ENCODE measurements at regions not wholly inside any gene's neighbourhood (a gene's known extent, or its start where the extent isn't known, plus 50 kb on each side); places are given as distances from the start of the nearest gene placed in this dataset.

GRCh38 chr7:67678419-67678818, 681.8 kb downstream of the TYW1 start:
- no peak for DNase-seq (ENCODE audit: low spot score)

DNA sequence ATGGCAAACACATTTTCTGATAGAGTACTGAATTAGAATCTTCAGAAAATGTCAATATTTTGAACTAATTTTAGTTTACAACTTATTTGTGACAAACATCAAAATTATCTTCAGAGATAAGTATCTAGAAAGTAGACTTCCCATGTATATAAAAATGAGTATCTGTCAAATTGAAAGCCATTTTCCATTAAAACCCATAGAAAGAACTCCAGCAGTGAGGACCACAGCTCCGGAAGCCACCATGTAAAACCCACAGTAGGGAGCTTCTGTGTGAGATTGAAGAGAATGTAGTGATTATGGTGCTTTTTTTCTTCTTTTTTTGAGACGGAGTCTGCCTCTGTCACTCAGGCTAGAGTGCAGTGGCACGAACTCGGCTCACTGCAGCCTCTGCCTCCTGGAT, 687.0 kb downstream of the TYW1 start:
- no peak for DNase-seq (ENCODE audit: low spot score)

- DNase-seq (ENCODE audit: low spot score): no peak
These were observed 694.1 kb downstream of the TYW1 start for GRCh38 chr7:67690700-67691099.

- DNase-seq (ENCODE audit: low spot score): no peak
These were observed 695.8 kb downstream of the TYW1 start for GRCh38 chr7:67692425-67692824.

- DNase-seq (ENCODE audit: low spot score): no peak
These were observed 699.5 kb downstream of the TYW1 start for GRCh38 chr7:67696124-67696523.

DNA sequence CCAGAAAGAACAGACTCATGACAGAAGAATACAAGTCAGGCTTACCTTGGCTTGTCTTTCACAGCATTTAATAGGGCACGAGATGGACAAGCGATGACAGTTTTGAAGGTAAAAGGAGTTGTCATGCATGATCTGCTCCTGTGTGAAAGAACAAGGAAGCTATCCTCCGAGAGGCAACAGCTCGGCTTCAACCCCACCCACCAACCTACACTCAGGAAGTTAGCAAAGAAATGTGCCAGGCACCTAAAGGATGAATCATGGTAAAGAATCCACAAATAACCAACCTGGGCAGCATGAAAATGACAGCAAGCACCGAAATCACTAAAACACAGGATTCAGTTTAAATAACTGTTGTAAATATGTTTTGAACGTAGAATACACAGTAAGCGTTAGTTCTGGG, 700.2 kb downstream of the TYW1 start:
- peak; percentile 7 for DNase-seq (ENCODE audit: low spot score)

DNA sequence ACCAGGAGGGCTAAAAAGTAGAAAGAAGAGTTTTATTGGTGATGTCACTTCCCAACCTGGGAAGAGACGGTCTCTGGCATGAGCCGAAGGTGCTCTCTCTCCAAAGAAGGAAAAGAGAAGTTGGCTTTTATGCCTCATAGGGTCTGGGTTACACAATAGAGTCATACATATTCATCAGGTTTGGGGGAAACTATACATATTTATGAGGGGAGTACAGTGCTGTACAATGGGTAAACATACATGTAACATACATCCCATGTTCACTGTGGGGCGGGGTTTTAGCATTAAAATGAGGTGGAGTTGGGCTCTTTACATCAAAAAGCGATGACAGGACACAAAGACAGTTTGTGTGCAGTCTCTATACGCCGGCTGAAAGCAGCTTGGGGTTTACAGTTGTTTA, 701.7 kb downstream of the TYW1 start:
- DNase-seq (ENCODE audit: low spot score): no peak

DNA sequence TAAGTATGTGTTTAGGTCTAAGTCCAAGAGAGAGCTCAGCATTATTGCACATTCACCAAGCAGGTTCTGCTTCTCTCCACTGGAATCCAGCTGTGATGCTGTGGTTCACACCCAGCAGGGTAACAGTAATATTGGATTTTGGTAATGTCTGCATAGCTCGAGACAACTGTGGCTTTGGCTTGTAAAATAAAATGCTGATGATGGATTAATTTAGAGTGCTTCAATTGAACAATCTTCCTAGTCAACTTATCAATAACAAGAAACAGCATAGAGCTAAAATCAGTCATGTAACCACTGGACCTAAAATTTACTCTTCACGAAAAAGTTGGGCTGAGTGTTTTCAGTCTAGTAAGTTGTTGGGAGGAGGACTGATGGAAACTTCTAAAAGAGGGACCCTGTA, 709.2 kb downstream of the TYW1 start:
- DNase-seq (ENCODE audit: low spot score): no peak

GRCh38 chr7:67711706-67712105, 715.1 kb downstream of the TYW1 start:
- no peak for DNase-seq (ENCODE audit: low spot score)

DNA sequence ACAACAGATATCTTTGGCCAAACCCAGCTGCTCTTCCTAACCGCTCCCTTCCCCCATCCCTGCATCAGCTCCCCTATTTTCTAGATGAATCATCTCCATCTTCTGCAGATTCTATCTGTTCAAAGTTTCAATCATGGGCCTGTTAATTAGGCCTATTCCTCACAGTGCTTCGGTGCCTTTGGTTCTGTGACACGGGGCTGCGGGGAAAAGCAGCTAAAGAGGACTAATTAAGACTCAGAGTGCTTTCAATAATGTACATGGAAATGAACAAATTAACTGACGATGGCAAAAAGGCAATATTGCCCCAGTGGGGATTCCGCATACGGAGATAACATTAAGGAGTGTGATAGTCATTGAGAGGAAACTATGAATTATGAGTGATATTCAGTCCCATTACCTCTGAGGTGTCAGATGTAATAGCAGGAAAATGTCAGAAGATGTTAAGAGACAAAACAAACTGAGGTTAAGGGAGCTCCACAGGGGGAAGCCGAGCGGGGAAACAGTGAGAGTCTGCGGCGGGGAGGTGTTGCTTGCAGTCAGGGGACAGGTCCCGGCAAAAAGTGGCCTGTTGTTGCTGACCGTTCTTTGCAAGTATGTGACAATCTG, 716.9 kb downstream of the TYW1 start:
- DNase-seq (ENCODE audit: low spot score): no peak

DNA sequence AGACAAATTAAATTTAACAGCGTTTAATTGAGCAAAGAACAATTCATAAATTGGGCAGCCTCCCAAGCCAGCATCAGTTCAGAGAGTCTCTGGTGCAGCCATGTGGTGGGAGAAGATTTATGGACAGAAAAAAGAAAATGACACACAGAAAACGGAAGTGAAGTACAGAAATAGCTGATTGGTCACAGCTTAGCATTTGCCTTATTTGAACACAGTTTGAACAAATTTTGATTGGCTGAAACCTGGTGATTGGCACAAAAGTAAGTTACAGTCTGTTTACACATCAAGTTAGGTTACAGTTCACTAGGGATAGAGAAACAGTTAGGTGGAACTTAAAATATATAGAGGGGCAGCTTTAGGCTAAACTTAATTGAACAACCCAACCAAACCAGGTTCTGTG, 720.1 kb downstream of the TYW1 start:
- no peak for DNase-seq (ENCODE audit: low spot score)

GRCh38 chr7:67723591-67723990, 727.0 kb downstream of the TYW1 start:
- DNase-seq (ENCODE audit: low spot score): no peak

GRCh38 chr7:67724435-67724834, 727.8 kb downstream of the TYW1 start:
- DNase-seq (ENCODE audit: low spot score): no peak

DNA sequence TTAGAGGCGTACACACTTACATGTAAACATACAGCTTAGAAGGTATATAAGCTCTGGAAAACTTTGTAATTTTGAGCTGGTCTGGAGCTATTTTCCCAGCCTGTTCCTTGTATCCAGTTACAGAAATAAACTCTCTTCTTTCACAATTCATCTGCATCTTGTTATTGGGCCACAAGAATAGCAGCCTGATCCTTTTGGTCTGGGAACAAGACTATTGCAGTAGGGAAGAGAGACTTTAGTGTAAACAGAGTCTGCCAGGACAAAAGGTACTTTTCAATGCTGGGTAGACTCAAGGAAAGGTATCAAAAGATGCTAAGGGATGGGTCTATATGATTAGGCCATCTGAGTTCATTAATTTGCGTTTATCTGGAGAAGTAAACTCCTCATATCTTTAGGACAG, 728.3 kb downstream of the TYW1 start:
- no peak for DNase-seq (ENCODE audit: low spot score)

GRCh38 chr7:67725423-67725822, 728.8 kb downstream of the TYW1 start:
- no peak for DNase-seq (ENCODE audit: low spot score)

DNA sequence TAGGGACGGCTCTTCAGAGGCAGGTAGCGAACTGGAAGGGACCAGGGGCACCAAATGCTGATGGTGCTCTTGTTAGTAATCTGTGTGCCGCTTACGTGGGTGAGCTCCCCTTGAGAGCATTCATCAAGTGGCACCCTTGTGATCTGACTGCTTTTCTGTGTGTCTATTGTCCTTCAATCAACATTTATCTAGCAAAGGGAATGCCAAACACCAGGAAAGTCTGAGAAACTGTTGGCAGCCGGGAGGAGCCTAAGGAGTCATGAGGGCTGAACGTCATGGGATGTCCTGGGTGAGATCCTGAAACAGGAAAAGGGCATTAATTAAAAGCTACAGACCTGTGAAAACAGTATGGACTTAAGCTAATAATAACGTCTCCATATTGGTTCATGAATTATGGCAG, 733.1 kb downstream of the TYW1 start:
- no peak for DNase-seq (ENCODE audit: low spot score)

DNA sequence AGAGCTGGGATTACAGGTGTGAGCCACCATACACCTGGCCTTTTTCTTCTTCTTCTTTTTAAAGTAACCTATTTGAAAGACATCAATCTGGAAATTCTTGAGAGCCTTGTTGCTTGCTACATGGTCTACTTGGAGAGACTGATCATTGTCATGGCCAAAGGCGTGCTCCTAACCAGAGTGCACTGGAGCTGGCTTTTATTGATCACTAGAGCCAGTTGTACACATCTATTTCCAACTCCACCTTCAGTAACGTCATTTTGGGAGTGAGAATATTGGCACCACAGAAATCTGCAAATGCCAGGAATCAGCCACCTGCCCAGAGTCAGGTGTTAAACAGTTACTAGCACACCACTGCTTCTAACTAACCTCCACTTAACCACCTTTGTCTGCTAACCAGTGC, 735.1 kb downstream of the TYW1 start:
- no peak for DNase-seq (ENCODE audit: low spot score)

- no peak for DNase-seq (ENCODE audit: low spot score)
These were observed 736.3 kb downstream of the TYW1 start for GRCh38 chr7:67732898-67733297.

DNA sequence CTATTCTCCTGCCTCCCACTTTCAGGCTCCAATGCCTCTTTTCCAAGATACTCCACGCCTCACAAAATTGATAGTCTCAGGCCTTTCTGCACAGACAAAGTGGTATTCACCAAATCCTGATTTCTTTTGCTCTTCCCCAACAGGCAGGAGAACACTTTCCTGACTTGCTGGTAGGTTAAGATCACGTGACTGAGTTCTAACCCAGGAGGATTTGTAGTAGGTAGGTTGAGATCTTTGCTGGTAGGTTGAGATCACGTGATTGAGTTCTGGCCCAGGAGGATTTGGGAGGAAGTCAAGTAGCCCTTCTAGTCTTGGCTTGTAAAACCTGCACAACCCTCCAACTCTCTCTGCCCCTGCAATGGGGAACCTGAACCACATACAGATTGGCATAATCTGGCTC, 741.5 kb downstream of the TYW1 start:
- no peak for DNase-seq (ENCODE audit: low spot score)

DNA sequence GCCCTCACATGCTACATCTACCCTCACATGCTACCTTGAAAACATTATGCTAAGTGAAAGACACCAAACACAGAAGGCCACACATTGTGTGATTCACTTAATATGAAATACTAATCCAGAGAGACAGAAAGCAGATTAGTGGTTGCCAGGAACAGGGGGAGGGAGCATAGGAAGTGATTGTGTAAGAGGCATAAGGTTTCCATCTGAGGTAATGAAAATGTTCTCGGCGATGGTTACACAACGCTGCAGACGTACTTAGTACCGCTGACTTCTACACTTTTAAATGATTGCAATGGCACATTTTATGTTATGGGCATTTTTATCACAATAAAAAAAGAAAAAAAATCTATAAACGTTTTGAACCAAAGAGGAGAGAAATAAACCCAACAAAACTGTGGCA, 742.3 kb downstream of the TYW1 start:
- no peak for DNase-seq (ENCODE audit: low spot score)

- no peak for DNase-seq (ENCODE audit: low spot score)
These were observed 746.9 kb downstream of the TYW1 start for GRCh38 chr7:67743501-67743900.

- DNase-seq (ENCODE audit: low spot score): no peak
These were observed 755.6 kb downstream of the TYW1 start for GRCh38 chr7:67752227-67752626.

- no peak for DNase-seq (ENCODE audit: low spot score)
These were observed 757.3 kb downstream of the TYW1 start for GRCh38 chr7:67753891-67754290.

GRCh38 chr7:67754651-67755050, 758.0 kb downstream of the TYW1 start:
- no peak for DNase-seq (ENCODE audit: low spot score)

- no peak for DNase-seq (ENCODE audit: low spot score)
These were observed 761.9 kb downstream of the TYW1 start for GRCh38 chr7:67758551-67758950.

Data from umbilical cord (tissue), 1 donor.